ENCODE measurements at regions not wholly inside any gene's neighbourhood (a gene's known extent, or its start where the extent isn't known, plus 50 kb on each side); places are given as distances from the start of the nearest gene placed in this dataset.

DNA sequence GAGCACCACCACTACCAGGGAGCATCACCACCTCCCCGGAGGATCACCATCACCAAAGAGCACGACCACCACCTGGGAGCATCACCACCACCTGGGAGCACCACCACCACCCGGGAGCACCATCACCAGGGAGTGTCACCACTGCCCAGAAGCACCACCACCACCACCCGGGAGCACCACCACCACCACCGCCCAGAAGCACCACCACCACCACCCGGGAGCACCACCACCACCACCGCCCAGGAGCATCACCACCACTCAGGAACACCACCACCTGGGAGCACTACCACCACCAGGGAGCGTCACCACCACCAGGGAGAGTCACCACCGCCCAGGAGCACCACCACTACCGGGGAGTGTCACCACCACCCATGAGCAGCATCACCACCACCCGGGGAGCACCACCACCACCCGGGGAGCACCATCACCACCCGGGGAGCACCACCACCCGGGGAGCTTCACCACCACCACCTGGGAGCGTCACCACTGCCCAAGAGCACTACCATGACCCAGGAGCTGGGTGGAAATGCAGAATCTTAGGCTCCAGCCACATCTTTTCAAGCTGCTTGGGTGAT, 237.3 kb downstream of the SOD2 start:
- TF ChIP-seq, protein P1, sequence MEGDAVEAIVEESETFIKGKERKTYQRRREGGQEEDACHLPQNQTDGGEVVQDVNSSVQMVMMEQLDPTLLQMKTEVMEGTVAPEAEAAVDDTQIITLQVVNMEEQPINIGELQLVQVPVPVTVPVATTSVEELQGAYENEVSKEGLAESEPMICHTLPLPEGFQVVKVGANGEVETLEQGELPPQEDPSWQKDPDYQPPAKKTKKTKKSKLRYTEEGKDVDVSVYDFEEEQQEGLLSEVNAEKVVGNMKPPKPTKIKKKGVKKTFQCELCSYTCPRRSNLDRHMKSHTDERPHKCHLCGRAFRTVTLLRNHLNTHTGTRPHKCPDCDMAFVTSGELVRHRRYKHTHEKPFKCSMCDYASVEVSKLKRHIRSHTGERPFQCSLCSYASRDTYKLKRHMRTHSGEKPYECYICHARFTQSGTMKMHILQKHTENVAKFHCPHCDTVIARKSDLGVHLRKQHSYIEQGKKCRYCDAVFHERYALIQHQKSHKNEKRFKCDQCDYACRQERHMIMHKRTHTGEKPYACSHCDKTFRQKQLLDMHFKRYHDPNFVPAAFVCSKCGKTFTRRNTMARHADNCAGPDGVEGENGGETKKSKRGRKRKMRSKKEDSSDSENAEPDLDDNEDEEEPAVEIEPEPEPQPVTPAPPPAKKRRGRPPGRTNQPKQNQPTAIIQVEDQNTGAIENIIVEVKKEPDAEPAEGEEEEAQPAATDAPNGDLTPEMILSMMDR (IDR thresholded peaks at IDR 0.05) = no peak

DNA sequence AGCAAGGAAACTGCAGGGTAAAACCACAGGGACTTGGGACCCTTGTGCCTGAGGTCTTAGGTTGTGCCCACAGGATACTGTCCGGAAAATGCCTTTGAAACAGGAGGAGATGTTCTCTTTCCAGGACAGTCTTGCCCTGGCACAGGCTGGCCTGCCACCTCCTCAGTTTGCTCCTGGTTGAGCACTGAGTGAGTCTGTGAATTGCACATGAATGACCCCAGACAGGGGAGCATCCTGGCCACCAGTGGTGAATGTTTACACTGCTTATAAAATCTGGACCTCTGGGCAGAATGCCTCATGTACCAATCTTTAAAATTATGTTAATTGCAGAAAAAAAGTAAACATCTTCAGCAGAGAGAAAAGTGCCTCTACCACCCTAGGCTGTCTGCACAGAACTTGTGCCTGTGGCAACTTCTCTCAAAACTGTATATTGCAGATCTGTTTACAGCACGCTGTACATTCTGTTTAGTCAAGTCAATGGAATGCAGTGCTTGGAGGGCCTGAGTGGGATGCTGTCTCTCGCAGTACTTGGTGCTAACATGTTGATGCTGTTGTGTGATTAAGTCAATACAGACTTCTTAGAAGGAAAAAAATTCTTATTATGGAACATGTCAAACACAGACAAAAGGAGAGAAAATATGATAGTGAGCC, 242.1 kb downstream of the SOD2 start:
- TF ChIP-seq, protein P1 (IDR thresholded peaks at IDR 0.05) = no peak

DNA sequence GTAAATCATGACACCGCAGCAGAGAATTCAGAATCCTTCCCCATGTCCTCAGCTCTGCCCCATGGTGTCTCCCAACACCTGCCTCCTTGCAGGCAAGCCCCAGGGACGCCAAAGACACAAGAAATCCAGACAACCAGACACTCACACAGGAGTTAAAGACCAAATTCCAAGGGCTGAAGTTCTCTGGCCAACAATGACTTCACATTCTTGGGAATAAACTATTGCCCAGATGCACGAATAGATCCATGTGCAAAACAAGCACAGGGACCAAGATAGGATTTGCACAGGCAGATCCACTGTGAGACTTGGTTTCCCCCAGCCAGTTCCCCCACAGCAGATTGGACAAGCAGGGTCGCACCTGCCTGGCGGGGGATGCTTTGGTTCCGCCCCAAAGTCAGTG, 246.7 kb downstream of the SOD2 start:
- TF ChIP-seq, protein P1 (IDR thresholded peaks at IDR 0.05) = no peak

DNA sequence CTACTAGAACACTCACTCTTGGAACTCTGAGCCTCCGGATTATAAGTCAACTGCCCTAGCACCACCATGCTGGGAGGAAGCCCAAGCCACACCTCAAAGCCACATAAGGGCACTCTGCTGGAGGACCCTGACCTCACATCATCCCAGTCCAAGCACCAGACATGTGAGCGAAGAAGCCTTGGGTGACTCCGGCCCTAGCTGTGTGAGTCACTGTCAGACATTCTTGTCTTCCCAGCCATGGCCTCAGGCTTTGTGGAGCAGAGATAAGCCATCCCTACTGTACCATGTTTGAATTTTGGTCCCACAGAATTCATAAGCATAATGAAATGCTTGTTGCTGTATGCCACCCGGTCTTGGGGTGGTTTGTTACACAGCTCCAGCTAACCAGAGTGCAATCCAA, 247.7 kb downstream of the SOD2 start:
- TF ChIP-seq, protein P1 (IDR thresholded peaks at IDR 0.05) = no peak

DNA sequence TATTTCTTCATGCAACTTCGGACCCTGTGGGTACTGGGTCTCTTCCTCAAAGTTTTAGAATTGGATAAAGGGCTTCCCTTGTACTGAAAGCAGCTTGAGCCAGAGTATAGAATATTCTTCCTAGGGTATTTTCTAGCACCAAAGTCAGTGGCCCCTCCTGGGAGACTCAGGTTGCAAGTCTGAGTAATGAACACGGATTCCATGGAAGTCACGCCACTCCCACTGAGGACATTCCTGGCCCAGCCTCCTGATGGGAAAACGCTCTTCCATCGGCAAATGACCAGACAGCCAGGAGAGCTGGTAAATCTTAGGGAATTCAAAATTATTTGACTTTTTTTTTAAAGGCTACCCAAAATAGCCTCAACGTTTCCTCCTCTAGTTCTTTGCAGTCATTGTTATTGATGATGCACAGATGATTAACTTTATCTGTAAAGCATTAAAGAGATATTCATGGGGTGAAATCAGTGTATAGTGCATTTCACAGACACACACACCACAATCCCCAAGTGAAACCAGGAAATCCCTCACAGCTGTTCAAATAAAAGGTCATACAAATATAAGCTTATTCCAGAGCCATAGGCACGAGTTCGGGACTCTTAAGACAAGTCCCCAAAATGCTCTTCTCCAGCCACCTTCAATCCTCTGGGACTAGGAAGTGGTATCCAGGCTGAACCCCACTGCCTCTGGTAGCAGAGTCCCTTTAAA, 248.8 kb downstream of the SOD2 start:
- TF ChIP-seq, protein P1 (IDR thresholded peaks at IDR 0.05) = no peak

DNA sequence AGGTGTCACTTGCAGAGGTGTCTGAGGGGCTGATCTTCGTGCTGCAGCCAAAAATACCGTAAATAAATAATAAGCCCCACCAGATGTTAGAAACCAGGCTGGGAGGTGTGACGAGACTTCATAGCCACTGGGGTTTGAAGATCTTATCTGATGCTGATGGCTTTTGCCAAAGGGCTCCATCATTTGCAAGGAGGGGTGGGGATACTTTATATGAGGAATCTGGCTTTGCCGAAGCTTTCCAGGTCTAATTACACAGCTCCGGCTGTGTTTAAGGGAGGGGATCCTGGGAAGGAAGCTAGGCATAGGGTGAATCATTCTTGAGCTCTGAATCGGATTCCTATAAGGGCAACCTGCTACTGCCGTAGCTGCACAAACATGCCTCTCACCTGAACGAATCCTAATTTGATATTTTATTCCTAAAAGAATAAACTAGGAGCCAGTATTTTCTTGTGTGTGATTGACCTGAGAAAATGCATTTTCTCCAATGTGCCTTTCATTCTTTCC, 249.6 kb downstream of the SOD2 start:
- TF ChIP-seq, protein P1 (IDR thresholded peaks at IDR 0.05) = no peak

DNA sequence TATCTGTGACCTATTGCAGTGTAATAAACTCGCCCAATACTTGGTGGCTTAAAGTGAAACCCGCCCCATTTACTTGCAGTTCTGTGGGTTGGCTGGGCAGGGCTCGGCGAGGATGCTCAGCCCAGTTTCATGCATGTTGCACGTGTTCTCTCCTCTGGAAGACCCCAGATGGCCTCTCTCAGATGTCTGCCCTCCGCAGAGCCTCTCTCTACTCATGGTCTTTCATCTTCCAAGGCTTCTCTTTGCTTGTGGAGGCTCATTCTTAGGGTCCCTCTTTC, 251.4 kb downstream of the SOD2 start:
- TF ChIP-seq, protein P1 (IDR thresholded peaks at IDR 0.05) = no peak
